MM.1S (cell line): ENCODE measurements at regions not wholly inside any gene's neighbourhood (a gene's known extent, or its start where the extent isn't known, plus 50 kb on each side); places are given as distances from the start of the nearest gene placed in this dataset.

Experiments
- DNase-seq: peaks from one replicate; pipeline ENCODE4 v3.0.0-alpha.2; 2015
- H2AFZ ChIP-seq: fragments of 300-600 bp; sonication (generic); 2 replicates; pipeline ENCODE4 v1.6.0; 2016; ENCODE audit warnings: antibody characterized with exemption, low read length
- H3F3A ChIP-seq: fragments of 300-600 bp; sonication (generic); 2 replicates; pipeline ENCODE4 v1.6.1; 2016; ENCODE audit warnings: mild to moderate bottlenecking, antibody characterized with exemption, low read length, moderate library complexity, mixed read lengths; ENCODE audit not compliant: insufficient read depth
- H3K27ac ChIP-seq: fragments of 300-600 bp; sonication (generic); 2 replicates; pipeline ENCODE4 v1.5.1; 2016; ENCODE audit warnings: mild to moderate bottlenecking, low read length
- H3K27me3 ChIP-seq: fragments of 300-600 bp; sonication (generic); replicated peaks from 2 replicates; pipeline ENCODE4 v1.6.0; 2016; ENCODE audit warnings: low read length; ENCODE audit not compliant: insufficient read depth
- H3K36me3 ChIP-seq: fragments of 300-600 bp; sonication (generic); replicated peaks from 2 replicates; pipeline ENCODE4 v1.6.1; 2016; ENCODE audit warnings: mild to moderate bottlenecking, low read length, mixed read lengths; ENCODE audit not compliant: insufficient read depth
- H3K4me1 ChIP-seq: fragments of 300-600 bp; sonication (generic); 2 replicates; pipeline ENCODE4 v1.6.1; 2016; ENCODE audit warnings: low read length, mixed read lengths
- H3K4me2 ChIP-seq: fragments of 300-600 bp; sonication (generic); 2 replicates; pipeline ENCODE4 v1.6.0; 2016; ENCODE audit warnings: low read depth, low read length
- H3K4me3 ChIP-seq: fragments of 300-600 bp; sonication (generic); 2 replicates; pipeline ENCODE4 v1.5.1; 2016; ENCODE audit warnings: low read length, mixed read lengths
- H3K79me2 ChIP-seq: fragments of 300-600 bp; sonication (generic); 2 replicates; pipeline ENCODE4 v1.6.1; 2016; ENCODE audit warnings: mixed run types, low read length, mixed read lengths
- H3K9ac ChIP-seq: fragments of 300-600 bp; sonication (generic); 2 replicates; pipeline ENCODE4 v1.6.1; 2016; ENCODE audit warnings: low read length, mixed read lengths
- H3K9me2 ChIP-seq: fragments of 300-600 bp; sonication (generic); replicated peaks from 2 replicates; pipeline ENCODE4 v1.6.1; 2016; ENCODE audit warnings: mild to moderate bottlenecking, low read length, mixed read lengths; ENCODE audit not compliant: insufficient read depth
- H3K9me3 ChIP-seq: fragments of 300-600 bp; sonication (generic); replicated peaks from 2 replicates; pipeline ENCODE4 v1.6.1; 2016; ENCODE audit warnings: mild to moderate bottlenecking, low read length, mixed read lengths; ENCODE audit not compliant: insufficient read depth
- H4K20me1 ChIP-seq: fragments of 300-600 bp; sonication (generic); 2 replicates; pipeline ENCODE4 v1.6.1; 2016; ENCODE audit warnings: mild to moderate bottlenecking, low read length, moderate library complexity, mixed read lengths; ENCODE audit not compliant: insufficient read depth
- EZH2 ChIP-seq: fragments of 300-600 bp; sonication (generic); optimal IDR thresholded peaks from 2 replicates; pipeline ENCODE3; 2017; ENCODE audit warnings: low read depth, mild to moderate bottlenecking, antibody characterized with exemption, low read length, mixed read lengths
- EZH2phosphoT487 ChIP-seq: fragments of 300-600 bp; sonication (generic); IDR thresholded peaks from 2 replicates; pipeline ENCODE4 v1.6.1; 2018; ENCODE audit warnings: antibody characterized with exemption, low read length
- TF ChIP-seq, protein P1 (sequence below): fragments of 300-600 bp; sonication (generic); IDR thresholded peaks from 2 replicates; pipeline ENCODE4 v1.5.1; 2016; ENCODE audit warnings: antibody characterized with exemption, low read length, mixed read lengths

DNA sequence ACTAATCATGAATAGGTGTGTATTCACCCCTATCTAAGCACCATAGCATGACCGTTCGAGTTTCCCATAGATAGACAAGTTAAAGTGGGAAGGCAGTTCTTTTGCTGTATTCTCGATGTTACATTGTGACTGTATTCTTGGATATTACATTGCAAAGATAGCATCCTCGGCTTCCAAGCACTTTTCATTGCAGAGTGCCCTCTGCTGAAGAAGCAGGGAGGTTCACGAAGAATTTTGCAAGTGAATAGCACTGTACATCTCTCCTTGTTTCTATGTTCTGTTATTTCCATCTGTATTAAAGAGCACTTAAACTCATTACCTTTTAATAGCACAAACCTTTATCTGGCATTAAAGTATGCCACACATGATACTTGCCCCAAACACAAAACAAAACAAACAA, 426.7 kb upstream of the ARX start:
- H2AFZ ChIP-seq, result no peak overlapping the region
- no peaks in the 10 kb centered on the region for H3K79me2 ChIP-seq
- no peaks in the 10 kb centered on the region for H3K9me3 ChIP-seq
- H3K9me2 ChIP-seq, result no peaks in the 10 kb centered on the region
- DNase-seq, result no peak
- no peaks in the 10 kb centered on the region for H3K36me3 ChIP-seq
- no peaks in the 10 kb centered on the region for H3K27me3 ChIP-seq
- no peak overlapping the region for H3K27ac ChIP-seq
- H3K4me1 ChIP-seq, result no peaks in the 10 kb centered on the region
- H3F3A ChIP-seq, result no peaks in the 10 kb centered on the region
- TF ChIP-seq, protein P1, sequence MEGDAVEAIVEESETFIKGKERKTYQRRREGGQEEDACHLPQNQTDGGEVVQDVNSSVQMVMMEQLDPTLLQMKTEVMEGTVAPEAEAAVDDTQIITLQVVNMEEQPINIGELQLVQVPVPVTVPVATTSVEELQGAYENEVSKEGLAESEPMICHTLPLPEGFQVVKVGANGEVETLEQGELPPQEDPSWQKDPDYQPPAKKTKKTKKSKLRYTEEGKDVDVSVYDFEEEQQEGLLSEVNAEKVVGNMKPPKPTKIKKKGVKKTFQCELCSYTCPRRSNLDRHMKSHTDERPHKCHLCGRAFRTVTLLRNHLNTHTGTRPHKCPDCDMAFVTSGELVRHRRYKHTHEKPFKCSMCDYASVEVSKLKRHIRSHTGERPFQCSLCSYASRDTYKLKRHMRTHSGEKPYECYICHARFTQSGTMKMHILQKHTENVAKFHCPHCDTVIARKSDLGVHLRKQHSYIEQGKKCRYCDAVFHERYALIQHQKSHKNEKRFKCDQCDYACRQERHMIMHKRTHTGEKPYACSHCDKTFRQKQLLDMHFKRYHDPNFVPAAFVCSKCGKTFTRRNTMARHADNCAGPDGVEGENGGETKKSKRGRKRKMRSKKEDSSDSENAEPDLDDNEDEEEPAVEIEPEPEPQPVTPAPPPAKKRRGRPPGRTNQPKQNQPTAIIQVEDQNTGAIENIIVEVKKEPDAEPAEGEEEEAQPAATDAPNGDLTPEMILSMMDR, result no peak
- TF ChIP-seq EZH2 (no peak), EZH2phosphoT487 (no peak)
- no peak overlapping the region for H3K4me2 ChIP-seq
- no peak overlapping the region for H3K9ac ChIP-seq
- no peak overlapping the region for H3K4me3 ChIP-seq
- H4K20me1 ChIP-seq, result no peaks in the 10 kb centered on the region

DNA sequence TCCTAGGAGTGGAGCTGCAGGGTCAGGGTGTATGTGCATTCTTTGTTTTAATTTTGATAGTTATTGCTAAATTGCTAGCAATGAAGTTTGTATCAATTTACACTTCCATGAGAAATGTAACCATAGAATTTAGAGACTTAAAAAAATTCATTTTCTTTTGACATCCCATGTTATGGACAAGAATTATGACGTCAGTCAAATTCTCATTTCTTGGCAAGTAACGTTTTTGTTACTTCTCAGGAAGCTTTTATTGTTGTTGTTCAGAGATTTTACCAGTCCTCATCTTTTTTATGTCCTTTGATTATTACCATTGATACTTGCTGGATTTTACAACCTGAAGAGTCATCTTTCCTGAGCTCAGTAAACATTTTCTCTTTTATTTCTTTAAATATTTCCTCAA, 417.5 kb upstream of the ARX start:
- H3K79me2 ChIP-seq, result no peaks in the 10 kb centered on the region
- H3K4me3 ChIP-seq, result no peak overlapping the region
- H3K9ac ChIP-seq, result no peak overlapping the region
- no peaks in the 10 kb centered on the region for H3K9me2 ChIP-seq
- H3K36me3 ChIP-seq, result no peaks in the 10 kb centered on the region
- no peaks in the 10 kb centered on the region for H4K20me1 ChIP-seq
- no peak overlapping the region for H3K4me2 ChIP-seq
- no peak for TF ChIP-seq EZH2
- TF ChIP-seq, protein P1, result no peak
- TF ChIP-seq EZH2phosphoT487, result no peak
- H3F3A ChIP-seq, result no peaks in the 10 kb centered on the region
- H3K4me1 ChIP-seq, result no peaks in the 10 kb centered on the region
- no peaks in the 10 kb centered on the region for H3K27me3 ChIP-seq
- H2AFZ ChIP-seq, result no peak overlapping the region
- DNase-seq, result no peak
- H3K9me3 ChIP-seq, result no peaks in the 10 kb centered on the region
- H3K27ac ChIP-seq, result no peak overlapping the region

DNA sequence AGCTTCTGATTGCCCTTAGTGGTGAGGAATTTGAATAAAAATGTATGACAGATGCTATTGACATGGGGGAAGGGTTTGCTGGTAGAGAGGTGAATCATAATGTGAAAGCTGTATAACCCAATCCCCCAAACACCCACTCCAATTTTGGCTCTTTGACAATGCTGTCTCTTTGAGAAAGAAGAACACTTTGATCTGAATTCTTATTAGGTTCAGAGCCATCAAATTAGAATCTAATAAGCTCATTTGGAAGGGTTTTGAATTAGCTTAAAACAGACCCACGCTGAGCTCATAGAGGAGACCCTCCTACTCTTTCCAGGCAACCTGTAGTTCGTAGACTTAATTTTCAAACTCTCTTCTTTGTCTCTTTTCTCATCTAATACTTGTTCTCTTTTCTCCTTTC, 416.6 kb upstream of the ARX start:
- TF ChIP-seq, protein P1, result no peak
- no peak for TF ChIP-seq EZH2
- TF ChIP-seq EZH2phosphoT487, result no peak
- no peaks in the 10 kb centered on the region for H3K4me1 ChIP-seq
- no peak for DNase-seq

More for the DNA sequence above, 416.6 kb upstream of the ARX start:
- Histone ChIP-seq H3F3A (no peaks in the 10 kb centered on the region), H3K9me3 (no peaks in the 10 kb centered on the region), H4K20me1 (no peaks in the 10 kb centered on the region), H3K4me3 (no peak overlapping the region), H3K9me2 (no peaks in the 10 kb centered on the region), H3K36me3 (no peaks in the 10 kb centered on the region), H3K4me2 (no peak overlapping the region), H3K27me3 (no peaks in the 10 kb centered on the region), H2AFZ (no peak overlapping the region), H3K9ac (no peak overlapping the region), H3K79me2 (no peaks in the 10 kb centered on the region), H3K27ac (no peak overlapping the region)
